ENCODE measurements at regions not wholly inside any gene's neighbourhood (a gene's known extent, or its start where the extent isn't known, plus 50 kb on each side); places are given as distances from the start of the nearest gene placed in this dataset.

- no peaks in the 10 kb centered on the region for H3K4me1 ChIP-seq (ENCODE audit: control insufficient read depth, insufficient read depth, low read length)
- ChIA-PET CTCF (no interaction called here), POLR2A (no interaction called here)
- no peak overlapping the region for H3K4me3 ChIP-seq (ENCODE audit: low read depth, low read length)
- H3K36me3 ChIP-seq (ENCODE audit: control insufficient read depth in 2 of 2, insufficient read depth in 1 of 2, low read length in 2 of 2), result no peaks in the 10 kb centered on the region
- H3K9me3 ChIP-seq (ENCODE audit: control insufficient read depth, insufficient read depth, low read depth, low read length), result no peaks in the 10 kb centered on the region
- no peak for TF ChIP-seq FEZF1 (tag by site-specific recombination; IDR thresholded peaks at IDR 0.05)
- TF ChIP-seq ZNF48 (tag by site-specific recombination; IDR thresholded peaks at IDR 0.05), result no peak
- TF ChIP-seq PRDM4 (tag by site-specific recombination; IDR thresholded peaks at IDR 0.05), result no peak
- no peak for TF ChIP-seq ZSCAN23 (tag by site-specific recombination; IDR thresholded peaks at IDR 0.05)
- TF ChIP-seq ZSCAN4 (tag by site-specific recombination; IDR thresholded peaks at IDR 0.05), result no peak
- no peak for TF ChIP-seq BCL11A (tag by site-specific recombination; IDR thresholded peaks at IDR 0.05; ENCODE audit: low read depth)
- TF ChIP-seq ZBTB44 (tag by site-specific recombination; IDR thresholded peaks at IDR 0.05), result no peak
- no peak overlapping the region for H3K27ac ChIP-seq (ENCODE audit: extremely low read depth, low read depth, low read length)
Observed at GRCh38 chr11:30811226-30811755, 225.1 kb upstream of the MPPED2 start.

GRCh38 chr11:30810116-30810515 is 224.0 kb upstream of the MPPED2 start:
- no peak for TF ChIP-seq SP7 (tag by site-specific recombination; IDR thresholded peaks at IDR 0.05)
- POLR2A ChIA-PET, result no interaction called here
- no peaks in the 10 kb centered on the region for H3K36me3 ChIP-seq (ENCODE audit: control insufficient read depth in 2 of 2, insufficient read depth in 1 of 2, low read length in 2 of 2)

GRCh38 chr11:30801357-30801756 is 215.2 kb upstream of the MPPED2 start:
- TF ChIP-seq ZNF544 (tag by site-specific recombination; IDR thresholded peaks at IDR 0.05) (no peak), ZFP69B (tag by site-specific recombination; IDR thresholded peaks at IDR 0.05) (no peak), YY2 (tag by site-specific recombination; IDR thresholded peaks at IDR 0.05) (no peak), TCF7L2 (IDR thresholded peaks at IDR 0.05; ENCODE audit: borderline replicate concordance, low read depth, low read length) (no peak), GFI1B (tag by site-specific recombination; IDR thresholded peaks at IDR 0.05) (no peak), ZNF48 (tag by site-specific recombination; IDR thresholded peaks at IDR 0.05) (no peak), ZNF792 (tag by site-specific recombination; IDR thresholded peaks at IDR 0.05) (no peak), ZBTB8A (tag by site-specific recombination; IDR thresholded peaks at IDR 0.05) (no peak), ZNF350 (tag by site-specific recombination; IDR thresholded peaks at IDR 0.05) (no peak)
- Histone ChIP-seq H3K4me1 (ENCODE audit: control insufficient read depth, insufficient read depth, low read length) (no peaks in the 10 kb centered on the region), H3K9me3 (ENCODE audit: control insufficient read depth, insufficient read depth, low read depth, low read length) (no peaks in the 10 kb centered on the region), H3K27ac (ENCODE audit: extremely low read depth, low read depth, low read length) (no peak overlapping the region), H3K36me3 (ENCODE audit: control insufficient read depth in 2 of 2, insufficient read depth in 1 of 2, low read length in 2 of 2) (no peaks in the 10 kb centered on the region), H3K4me3 (ENCODE audit: low read depth, low read length) (no peak overlapping the region)
- ChIA-PET CTCF (interaction anchor here (0.5 kb wide), 1 partner anchor 151 kb away, joined by 4 read pairs; no protein-coding TSS in a partner anchor), POLR2A (no interaction called here)

More at GRCh38 chr11:30810116-30810515, 224.0 kb upstream of the MPPED2 start:
- Histone ChIP-seq H3K9me3 (ENCODE audit: control insufficient read depth, insufficient read depth, low read depth, low read length) (no peaks in the 10 kb centered on the region), H3K4me1 (ENCODE audit: control insufficient read depth, insufficient read depth, low read length) (no peaks in the 10 kb centered on the region), H3K4me3 (ENCODE audit: low read depth, low read length) (no peak overlapping the region), H3K27ac (ENCODE audit: extremely low read depth, low read depth, low read length) (no peak overlapping the region)
- CTCF ChIA-PET, result interaction anchor here (0.7 kb wide), 1 partner anchor 452 kb away, joined by 3 read pairs; no protein-coding TSS in a partner anchor

All from HEK293 (cell line).